ENCODE measurements at regions not wholly inside any gene's neighbourhood (a gene's known extent, or its start where the extent isn't known, plus 50 kb on each side); places are given as distances from the start of the nearest gene placed in this dataset.

DNA sequence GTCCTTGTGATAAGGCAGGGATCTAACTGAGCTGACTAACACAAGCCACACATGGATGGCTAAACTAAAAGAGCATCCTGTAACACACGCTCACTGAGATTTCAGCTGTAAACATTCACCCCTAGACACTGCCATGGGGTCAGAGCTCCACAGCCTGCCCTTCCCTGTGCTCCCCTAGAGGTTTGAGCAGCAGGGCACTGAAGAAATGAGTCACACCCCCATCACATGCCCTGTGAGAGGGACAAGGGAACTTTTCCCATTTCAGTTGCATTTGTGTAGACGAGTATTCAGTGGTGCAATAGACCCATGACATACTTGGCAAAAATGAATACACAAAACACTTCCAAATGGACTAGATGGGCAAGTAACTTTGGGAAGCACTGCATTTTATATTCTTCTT lies 402.4 kb upstream of the LRRTM1 start:
- no peak for DNase-seq

- no peak for DNase-seq
Observed at GRCh38 chr2:80706541-80706940, 402.0 kb upstream of the LRRTM1 start.

- no peak for DNase-seq
Observed at GRCh38 chr2:80703532-80703931, 399.0 kb upstream of the LRRTM1 start.

- DNase-seq = peak; percentile 47
Observed at GRCh38 chr2:80700961-80701360, 396.4 kb upstream of the LRRTM1 start.

Measured in fibroblast of skin of scalp (primary cell).